Central memory CD4-positive, alpha-beta T cell (primary cell): ENCODE measurements at regions not wholly inside any gene's neighbourhood (a gene's known extent, or its start where the extent isn't known, plus 50 kb on each side); places are given as distances from the start of the nearest gene placed in this dataset.
"Not testable (repeated sequence)": the region's sequence is repeated elsewhere in the genome, so short reads cannot be mapped to it uniquely, and the experiment has no call there.

Experiments used
- DNase-seq: peaks from one replicate; pipeline ENCODE4 v3.0.0; 2022

- no peak for DNase-seq
Measured at GRCh38 chr7:23887660-23888059, 177.6 kb downstream of the STK31 start.

GRCh38 chr7:23888958-23889357, 178.9 kb downstream of the STK31 start:
- no peak for DNase-seq

- no peak for DNase-seq
Measured at GRCh38 chr7:23889566-23889965, 179.5 kb downstream of the STK31 start.

- no peak for DNase-seq
Measured at GRCh38 chr7:23892019-23892418, 182.0 kb downstream of the STK31 start.

GRCh38 chr7:23893176-23893941, 183.3 kb downstream of the STK31 start:
- DNase-seq: no peak

- DNase-seq: peak; percentile 25
Measured at GRCh38 chr7:23893942-23894891, 184.2 kb downstream of the STK31 start.

- DNase-seq: no peak
Measured at GRCh38 chr7:23894892-23895569, 185.0 kb downstream of the STK31 start.

- no peak for DNase-seq
Measured at GRCh38 chr7:23895666-23896096, 185.7 kb downstream of the STK31 start.

- no peak for DNase-seq
Measured at GRCh38 chr7:23898619-23899018, 188.6 kb downstream of the STK31 start.

GRCh38 chr7:23904901-23905300, 194.9 kb downstream of the STK31 start:
- not testable (repeated sequence) for DNase-seq

- DNase-seq: no peak
Measured at GRCh38 chr7:23907012-23907411, 197.0 kb downstream of the STK31 start.

- no peak for DNase-seq
Measured at GRCh38 chr7:23909426-23909825, 199.4 kb downstream of the STK31 start.

GRCh38 chr7:23912065-23912464, 202.0 kb downstream of the STK31 start:
- no peak for DNase-seq

- no peak for DNase-seq
Measured at GRCh38 chr7:23913016-23913415, 203.0 kb downstream of the STK31 start.

GRCh38 chr7:23915236-23915635, 205.2 kb downstream of the STK31 start:
- DNase-seq: no peak

GRCh38 chr7:23918286-23918685, 208.3 kb downstream of the STK31 start:
- DNase-seq: no peak

GRCh38 chr7:23918856-23919255, 208.8 kb downstream of the STK31 start:
- no peak for DNase-seq

- DNase-seq: no peak
Measured at GRCh38 chr7:23925088-23925487, 215.1 kb downstream of the STK31 start.

GRCh38 chr7:23927709-23928417, 217.8 kb downstream of the STK31 start:
- DNase-seq: no peak

- DNase-seq: no peak
Measured at GRCh38 chr7:23928418-23928775, 218.4 kb downstream of the STK31 start.

- DNase-seq: no peak
Measured at GRCh38 chr7:23930312-23930711, 220.3 kb downstream of the STK31 start.

- DNase-seq: no peak
Measured at GRCh38 chr7:23931633-23932032, 221.6 kb downstream of the STK31 start.

- DNase-seq: no peak
Measured at GRCh38 chr7:23938215-23938614, 228.2 kb downstream of the STK31 start.
